ENCODE measurements at regions not wholly inside any gene's neighbourhood (a gene's known extent, or its start where the extent isn't known, plus 50 kb on each side); places are given as distances from the start of the nearest gene placed in this dataset.

- Histone ChIP-seq H3K36me3 (no peaks in the 10 kb centered on the region), H3K4me1 (no peaks in the 10 kb centered on the region), H3K9me3 (no peaks in the 10 kb centered on the region), H3K27me3 (no peaks in the 10 kb centered on the region), H3K4me3 (no peak overlapping the region), H3K27ac (no peak overlapping the region)
- intact Hi-C loops (cut with DNase I; ENCODE audit: low total_unique reads): no loop called here
- TF ChIP-seq POLR2A (IDR thresholded peaks at IDR 0.05) (no peak), CTCF (IDR thresholded peaks at IDR 0.05) (no peak)
- no peak for DNase-seq
Observed at GRCh38 chr11:134999590-134999989, 587.5 kb upstream of the B3GAT1 start.

- Histone ChIP-seq H3K4me3 (no peak overlapping the region), H3K36me3 (no peaks in the 10 kb centered on the region), H3K4me1 (no peaks in the 10 kb centered on the region), H3K9me3 (no peaks in the 10 kb centered on the region), H3K27me3 (no peaks in the 10 kb centered on the region), H3K27ac (no peak overlapping the region)
- intact Hi-C loops (cut with DNase I; ENCODE audit: low total_unique reads): no loop called here
- TF ChIP-seq CTCF (IDR thresholded peaks at IDR 0.05) (no peak), POLR2A (IDR thresholded peaks at IDR 0.05) (no peak)
- DNase-seq: no peak
Observed at GRCh38 chr11:134997652-134998320, 585.7 kb upstream of the B3GAT1 start.

- Histone ChIP-seq H3K4me1 (no peaks in the 10 kb centered on the region), H3K36me3 (no peaks in the 10 kb centered on the region), H3K9me3 (no peaks in the 10 kb centered on the region), H3K4me3 (no peak overlapping the region), H3K27ac (no peak overlapping the region), H3K27me3 (no peaks in the 10 kb centered on the region)
- TF ChIP-seq POLR2A (IDR thresholded peaks at IDR 0.05): no peak
- TF ChIP-seq CTCF (IDR thresholded peaks at IDR 0.05): no peak
- DNase-seq: no peak
- intact Hi-C loops (cut with DNase I; ENCODE audit: low total_unique reads): no loop called here
Observed at GRCh38 chr11:134995741-134996140, 583.7 kb upstream of the B3GAT1 start.

GRCh38 chr11:134994431-134994830 is 582.4 kb upstream of the B3GAT1 start:
- H3K9me3 ChIP-seq: no peaks in the 10 kb centered on the region
- intact Hi-C loops (cut with DNase I; ENCODE audit: low total_unique reads): no loop called here

More at GRCh38 chr11:134994431-134994830, 582.4 kb upstream of the B3GAT1 start:
- TF ChIP-seq CTCF (IDR thresholded peaks at IDR 0.05): no peak
- no peak for TF ChIP-seq POLR2A (IDR thresholded peaks at IDR 0.05)
- Histone ChIP-seq H3K27me3 (no peaks in the 10 kb centered on the region), H3K4me1 (no peaks in the 10 kb centered on the region), H3K36me3 (no peaks in the 10 kb centered on the region), H3K27ac (no peak overlapping the region), H3K4me3 (no peak overlapping the region)
- no peak for DNase-seq

Data from uterus (tissue), 3 donors.